Stimulated activated CD8-positive, alpha-beta memory T cell treated with anti-CD3 and anti-CD28 coated beads, Interleukin-12 subunit alpha, Interleukin-12 subunit beta, amount 100 ng/mL, for 1 hour (primary cell): ENCODE measurements at regions not wholly inside any gene's neighbourhood (a gene's known extent, or its start where the extent isn't known, plus 50 kb on each side); places are given as distances from the start of the nearest gene placed in this dataset.

ENCODE experiments used
- DNase-seq: peaks from one replicate; pipeline ENCODE4 v3.0.0-alpha.2; 2020; ENCODE audit warnings: low read depth

GRCh38 chr14:31943861-31944255, 133.2 kb upstream of the ARHGAP5 start:
- DNase-seq, result no peak

DNA sequence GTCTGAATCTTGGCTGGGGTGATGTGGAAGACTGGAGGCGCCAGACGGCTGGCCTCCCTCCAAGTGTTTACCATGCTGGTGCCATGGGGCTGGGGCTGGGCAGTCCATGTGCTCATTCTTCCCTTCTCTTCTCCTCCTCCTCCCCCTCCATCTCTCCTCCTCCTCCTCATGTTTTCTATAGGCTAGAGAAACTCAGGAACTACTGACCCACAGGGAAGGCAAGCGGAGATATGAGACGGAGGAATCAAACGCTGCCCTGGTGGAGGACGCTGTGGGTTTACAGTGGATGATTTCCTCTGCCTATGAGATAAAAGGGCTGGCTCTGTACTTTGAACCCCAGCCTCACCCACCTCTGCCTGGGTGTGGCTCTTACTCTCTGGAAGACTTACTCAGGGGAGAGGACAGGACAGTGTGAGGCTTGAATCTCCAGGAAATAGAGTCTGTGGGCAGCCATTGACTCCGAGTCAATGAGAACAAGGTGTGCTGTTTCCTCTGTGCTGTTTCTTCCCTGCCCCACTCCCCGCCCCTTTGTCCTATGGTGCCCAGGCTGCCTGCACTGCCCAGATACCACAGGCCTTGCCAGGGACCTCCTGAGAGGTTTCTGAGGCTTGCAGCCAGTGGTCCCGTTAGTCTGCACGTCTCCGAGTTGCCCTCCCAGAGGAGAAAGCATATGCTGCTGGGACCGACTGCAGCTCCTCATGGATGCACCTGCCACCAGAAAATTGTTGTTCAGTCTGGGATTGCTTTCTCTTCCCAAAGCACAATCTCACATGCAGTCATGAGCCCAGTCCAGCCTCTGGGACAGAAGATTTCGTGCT, 132.6 kb upstream of the ARHGAP5 start:
- no peak for DNase-seq

DNA sequence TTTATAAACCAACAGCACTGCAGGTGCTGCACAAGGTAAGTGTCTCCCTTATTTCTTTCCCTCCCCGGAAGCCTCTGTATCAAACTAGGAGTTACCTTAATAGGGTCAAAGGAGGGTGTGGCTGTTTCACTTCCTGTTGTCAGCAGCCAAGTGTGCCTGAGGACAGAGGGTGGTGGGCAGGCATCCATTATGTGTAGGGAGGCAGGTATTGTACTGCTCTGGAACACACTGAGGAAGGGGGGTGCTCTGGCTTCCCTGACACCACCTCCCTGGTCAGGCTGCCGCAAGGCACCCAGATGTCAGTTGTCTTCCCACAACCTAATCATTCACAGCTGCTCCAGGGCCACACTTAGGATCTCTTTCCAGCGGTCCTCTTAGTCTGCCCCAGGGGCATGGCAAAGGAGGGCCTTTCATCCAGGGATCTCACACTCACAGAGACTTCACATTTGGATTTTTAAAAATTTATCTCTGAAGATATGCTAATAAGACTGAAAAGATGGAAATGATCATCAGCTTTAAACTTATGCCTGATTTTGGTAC, 132.0 kb upstream of the ARHGAP5 start:
- no peak for DNase-seq

DNA sequence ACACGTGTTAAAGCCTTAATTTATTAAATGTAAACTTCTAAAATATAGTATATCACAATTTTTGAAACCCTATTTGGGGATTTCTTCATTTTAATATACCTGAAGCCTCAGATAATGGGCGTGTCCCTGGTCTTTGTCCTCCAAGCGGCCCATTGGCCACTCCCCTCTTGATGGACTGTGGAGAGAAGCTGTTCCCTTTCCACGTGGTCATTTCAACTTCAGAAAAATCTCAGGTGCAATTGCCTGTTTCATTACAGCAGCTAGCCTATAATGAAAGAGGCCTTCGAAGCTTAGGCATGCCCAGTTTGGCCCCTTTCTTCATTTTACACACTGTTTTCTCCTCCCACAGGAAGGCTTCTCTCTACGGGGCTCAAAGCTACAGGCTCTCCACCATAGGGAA, 131.4 kb upstream of the ARHGAP5 start:
- no peak for DNase-seq

DNA sequence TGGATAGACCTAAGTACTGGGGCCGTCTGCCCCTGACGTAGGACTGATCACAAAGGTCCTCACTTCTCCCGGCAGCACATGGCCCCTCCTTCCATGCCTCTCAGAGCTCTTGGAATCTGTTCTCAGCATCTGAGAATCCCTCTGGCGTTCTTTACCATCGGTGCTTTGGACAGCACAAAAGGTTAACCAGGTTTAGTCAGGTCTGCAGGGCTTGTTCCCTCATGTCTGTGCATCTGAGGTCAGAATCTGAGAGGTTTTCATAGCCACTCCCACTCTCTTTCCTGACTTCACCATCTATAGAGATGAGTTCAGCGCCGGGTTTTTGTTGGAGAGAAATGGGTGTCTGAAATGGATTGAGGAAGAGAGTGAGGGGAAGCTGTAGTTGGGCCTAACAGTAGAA, 130.0 kb upstream of the ARHGAP5 start:
- no peak for DNase-seq

DNA sequence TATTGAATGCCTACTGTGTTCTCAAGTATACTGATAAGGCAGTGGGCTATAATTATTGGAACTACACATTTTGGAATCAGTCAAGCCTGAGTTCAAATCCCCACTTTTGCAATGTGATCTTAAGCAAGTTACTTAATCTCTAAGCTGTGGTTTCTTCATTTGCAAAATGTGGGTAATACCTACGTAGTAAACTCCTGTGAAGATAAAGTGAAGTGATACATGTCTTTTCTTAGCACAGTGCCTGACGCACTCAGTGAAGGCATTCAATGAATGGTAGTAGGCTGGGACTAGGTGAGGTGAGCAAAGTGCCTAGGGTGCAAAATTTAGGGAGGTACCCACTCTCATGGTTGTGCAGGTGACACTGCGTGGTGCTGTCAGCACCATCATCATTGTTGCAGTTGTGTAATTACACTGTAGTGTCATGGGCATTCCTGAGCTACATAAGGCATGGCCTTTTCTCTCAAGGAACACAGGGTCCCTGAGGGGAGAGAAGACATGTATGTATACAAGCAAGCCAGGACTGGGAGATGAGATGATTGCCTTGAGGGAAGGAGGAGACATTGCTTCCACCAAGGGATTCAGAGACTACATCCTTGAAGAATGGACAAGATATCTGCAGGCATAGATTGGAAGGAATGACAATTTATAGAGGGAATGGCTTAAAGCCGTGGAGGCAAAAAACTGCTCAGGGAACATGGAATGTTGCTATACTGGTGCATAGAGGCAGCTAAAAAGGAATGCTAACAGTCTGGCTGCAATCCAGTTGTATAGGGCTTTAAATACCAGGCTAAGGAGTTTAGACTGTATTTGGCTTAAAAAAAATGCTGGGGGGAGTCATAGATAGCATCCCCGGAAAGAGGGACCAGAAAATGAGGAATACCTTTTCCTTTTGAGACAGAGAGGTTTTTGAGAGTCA, 129.2 kb upstream of the ARHGAP5 start:
- no peak for DNase-seq

GRCh38 chr14:31949709-31950108, 127.4 kb upstream of the ARHGAP5 start:
- no peak for DNase-seq

- DNase-seq, result no peak
Measured at GRCh38 chr14:31950331-31950730, 126.8 kb upstream of the ARHGAP5 start.

GRCh38 chr14:31950764-31951637, 126.1 kb upstream of the ARHGAP5 start:
- DNase-seq, result no peak

DNA sequence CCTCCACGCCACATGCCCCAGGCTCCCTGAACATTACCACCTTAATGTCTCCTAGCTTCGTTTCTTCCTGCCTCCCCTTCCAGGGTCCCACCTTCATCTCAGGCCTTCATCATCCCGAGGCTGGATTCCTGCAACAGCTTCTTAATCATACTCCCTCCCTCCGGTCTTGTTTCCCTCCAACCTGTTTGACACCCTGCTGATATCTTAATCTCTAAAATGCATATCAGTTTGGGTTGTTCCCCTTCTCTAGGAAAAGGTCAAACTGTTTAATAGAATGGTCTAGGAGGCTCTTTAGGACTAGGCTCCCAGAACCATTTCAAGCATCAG, 125.5 kb upstream of the ARHGAP5 start:
- no peak for DNase-seq

GRCh38 chr14:31952573-31952972, 124.5 kb upstream of the ARHGAP5 start:
- no peak for DNase-seq

GRCh38 chr14:31953210-31953609, 123.9 kb upstream of the ARHGAP5 start:
- DNase-seq, result no peak

- no peak for DNase-seq
Measured at GRCh38 chr14:31954991-31955390, 122.1 kb upstream of the ARHGAP5 start.

GRCh38 chr14:31955936-31956579, 121.0 kb upstream of the ARHGAP5 start:
- no peak for DNase-seq

DNA sequence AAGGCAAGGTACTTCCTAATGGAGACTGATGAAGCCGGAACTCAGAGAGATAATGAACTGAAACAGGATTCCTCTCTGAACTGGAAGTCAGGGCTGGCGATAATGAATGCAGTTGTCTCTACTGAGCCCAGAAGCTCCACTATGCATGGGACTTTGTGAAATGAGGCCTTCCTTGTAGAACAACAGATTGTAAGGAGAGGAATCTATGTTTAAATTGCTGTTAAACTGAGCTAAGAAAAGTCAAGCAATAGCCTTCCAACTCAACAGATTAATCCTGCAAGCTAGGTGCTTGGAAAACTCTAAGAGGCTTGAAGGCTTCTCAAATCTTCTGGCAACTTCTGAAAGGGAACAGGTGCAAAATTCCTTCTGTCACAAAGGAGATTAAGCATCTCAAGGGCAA, 119.5 kb upstream of the ARHGAP5 start:
- DNase-seq, result no peak

DNA sequence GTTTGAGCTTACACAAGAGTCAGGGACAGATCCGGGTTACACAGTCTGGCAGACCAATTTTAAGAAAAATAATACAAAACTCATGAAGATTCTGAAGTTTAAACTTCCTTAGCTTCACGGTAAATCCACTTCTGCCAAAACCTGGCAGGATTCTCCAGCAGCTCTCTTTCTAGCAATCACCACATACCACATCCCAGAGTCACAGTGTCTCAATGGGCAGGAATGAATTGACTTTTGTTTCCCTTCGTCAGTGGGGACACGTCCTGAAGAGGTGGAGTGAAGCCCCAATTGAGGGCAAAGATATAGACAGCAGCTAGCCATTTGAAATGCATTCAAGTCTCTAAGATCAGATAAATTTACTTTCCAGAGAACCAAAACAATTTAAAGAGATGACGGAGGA, 117.1 kb upstream of the ARHGAP5 start:
- no peak for DNase-seq

GRCh38 chr14:31961896-31962295, 115.2 kb upstream of the ARHGAP5 start:
- DNase-seq, result no peak

GRCh38 chr14:31962920-31963319, 114.2 kb upstream of the ARHGAP5 start:
- DNase-seq, result no peak

DNA sequence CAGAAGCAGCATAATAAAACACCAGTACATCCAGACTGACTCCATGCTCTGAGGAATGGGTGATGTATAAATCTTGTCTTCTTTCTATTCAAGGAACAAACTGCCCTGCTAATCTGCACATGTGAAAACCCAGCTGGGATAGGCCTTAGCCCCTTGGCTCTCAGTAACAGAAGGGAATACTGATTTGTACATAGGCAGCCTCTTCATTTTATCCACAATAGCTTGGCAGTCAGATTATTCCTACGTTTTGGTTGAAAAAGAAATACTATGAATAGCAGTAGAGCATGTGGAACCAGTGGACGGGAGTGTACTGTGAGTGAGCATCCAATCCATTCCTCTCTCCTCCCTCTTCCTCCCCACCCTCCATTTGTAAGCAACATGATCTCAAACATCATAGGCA, 113.5 kb upstream of the ARHGAP5 start:
- DNase-seq, result no peak

DNA sequence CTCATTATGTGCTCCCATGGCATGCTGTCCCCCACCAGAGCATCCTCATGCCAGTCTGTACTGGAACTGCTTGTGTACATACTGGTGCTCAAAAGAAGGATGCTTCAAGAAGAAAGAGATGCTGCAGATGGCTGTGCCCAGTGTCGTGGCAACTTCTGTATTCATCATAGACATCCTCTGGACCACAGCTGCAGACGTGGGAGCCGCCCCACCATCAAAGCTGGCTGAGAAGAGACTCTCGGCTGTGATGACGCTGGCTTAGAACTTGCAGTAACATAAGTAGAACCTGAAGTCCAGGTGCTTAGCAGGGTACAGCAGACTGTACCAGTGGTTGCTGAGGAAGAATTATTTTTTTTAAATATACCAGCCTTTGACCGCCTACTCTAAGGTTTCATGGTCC, 112.6 kb upstream of the ARHGAP5 start:
- DNase-seq, result no peak

GRCh38 chr14:31965071-31965734, 111.9 kb upstream of the ARHGAP5 start:
- no peak for DNase-seq
